Fibroblast of pulmonary artery (primary cell): ENCODE measurements at regions not wholly inside any gene's neighbourhood (a gene's known extent, or its start where the extent isn't known, plus 50 kb on each side); places are given as distances from the start of the nearest gene placed in this dataset.

Source experiments
- DNase-seq: peaks from one replicate; pipeline ENCODE4 v3.0.0-alpha.2; 2010; ENCODE audit warnings: low read depth
- H3K4me3 ChIP-seq: replicated peaks from 2 replicates; pipeline ENCODE4 v1.5.1; 2011; ENCODE audit warnings: low read depth, mild to moderate bottlenecking, control low read depth, low read length, moderate library complexity
- CTCF ChIP-seq: IDR thresholded peaks from 2 replicates; pipeline ENCODE4 v1.5.1; 2011; ENCODE audit warnings: mild to moderate bottlenecking, control low read depth, low read length, inconsistent platforms; ENCODE audit errors: missing control alignments

DNA sequence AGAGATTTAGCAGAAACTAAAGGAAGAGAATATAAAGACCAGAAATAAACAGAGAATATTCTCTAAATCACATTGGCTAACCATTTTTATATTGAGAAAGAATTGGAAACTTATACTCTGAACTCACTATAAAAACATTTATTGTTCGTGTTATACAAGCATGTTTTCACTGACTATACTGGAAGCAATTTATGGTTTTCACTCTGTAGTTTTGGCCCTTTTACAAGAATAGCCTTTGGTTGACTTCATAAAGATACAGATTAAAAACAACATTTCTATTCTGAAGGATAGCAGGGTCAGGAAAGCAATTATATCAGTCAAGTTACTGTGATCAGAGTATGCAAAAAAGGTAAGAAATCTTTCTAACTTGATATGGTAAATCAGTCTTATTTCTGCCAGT lies 965.7 kb upstream of the FAT3 start:
- DNase-seq = no peak
- H3K4me3 ChIP-seq = no peak overlapping the region
- TF ChIP-seq CTCF = no peak

DNA sequence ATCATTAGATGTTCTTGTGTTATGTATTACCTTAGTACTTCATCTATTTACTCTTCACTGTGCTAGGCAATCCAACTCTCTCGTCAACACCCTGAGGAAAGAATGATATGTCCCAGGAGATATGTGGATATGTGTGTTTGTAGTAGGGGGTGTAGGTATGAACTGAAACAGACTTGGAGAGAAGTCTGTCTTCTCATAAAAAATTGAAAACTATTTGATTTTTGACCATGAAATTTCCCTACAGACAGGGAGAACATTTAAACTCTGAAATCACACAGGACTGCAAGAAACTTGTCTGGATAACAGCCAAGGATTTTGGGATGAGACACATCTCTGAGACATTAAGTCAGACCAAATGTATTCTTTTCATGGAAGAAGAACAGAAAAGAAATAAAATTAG lies 967.0 kb upstream of the FAT3 start:
- no peak overlapping the region for H3K4me3 ChIP-seq
- TF ChIP-seq CTCF = no peak
- DNase-seq = no peak

DNA sequence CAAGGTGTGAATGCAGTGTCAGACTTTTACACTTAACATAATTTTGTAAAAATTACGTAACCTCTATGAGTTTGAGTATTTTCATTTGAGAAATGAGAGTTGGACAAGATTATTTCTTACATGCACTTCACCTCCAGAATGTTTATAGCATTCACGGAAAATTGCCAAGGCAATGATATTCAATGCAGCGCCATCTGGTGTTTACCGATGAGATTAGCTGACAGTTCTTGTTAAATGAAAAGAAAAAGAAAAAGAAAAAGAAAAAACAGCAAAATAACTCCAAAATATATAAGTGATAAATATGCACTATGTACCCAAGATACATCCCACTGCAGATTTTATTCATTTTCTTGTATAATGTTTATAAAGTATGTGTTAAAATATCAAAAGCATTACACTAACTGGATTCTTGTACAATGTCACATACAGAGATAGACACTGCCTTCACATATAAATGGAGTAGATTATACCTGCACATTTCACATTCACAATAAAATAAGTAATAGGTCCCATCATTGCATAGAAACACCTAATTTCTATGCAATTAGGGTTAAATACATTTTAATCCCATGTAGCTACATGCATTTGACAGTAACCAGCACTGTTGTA lies 976.3 kb upstream of the FAT3 start:
- peak; percentile 60 for TF ChIP-seq CTCF
- no peak overlapping the region for H3K4me3 ChIP-seq
- DNase-seq = peak; percentile 59

GRCh38 chr11:91247009-91247735 lies 977.4 kb upstream of the FAT3 start:
- DNase-seq = no peak
- no peak for TF ChIP-seq CTCF
- no peak overlapping the region for H3K4me3 ChIP-seq

DNA sequence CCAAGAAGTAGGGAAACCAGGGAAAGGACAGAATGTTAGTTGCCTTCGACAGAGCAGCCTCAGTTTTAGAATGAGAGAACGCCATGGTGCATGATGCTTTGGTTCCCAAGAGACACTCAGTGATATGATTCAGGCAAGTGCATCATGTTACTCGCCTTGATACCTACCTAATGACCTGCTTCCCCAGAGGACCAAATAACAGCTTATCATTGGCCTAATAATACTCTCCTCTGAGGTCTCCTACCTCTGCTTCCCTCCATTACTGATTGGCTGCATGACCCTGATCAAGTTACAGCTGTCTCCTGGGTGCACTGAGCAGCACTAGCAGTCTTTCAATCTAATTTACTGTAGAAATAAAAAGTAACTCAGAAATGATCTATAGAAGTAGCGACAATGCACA lies 979.7 kb upstream of the FAT3 start:
- DNase-seq = no peak
- H3K4me3 ChIP-seq = no peak overlapping the region
- TF ChIP-seq CTCF = no peak

DNA sequence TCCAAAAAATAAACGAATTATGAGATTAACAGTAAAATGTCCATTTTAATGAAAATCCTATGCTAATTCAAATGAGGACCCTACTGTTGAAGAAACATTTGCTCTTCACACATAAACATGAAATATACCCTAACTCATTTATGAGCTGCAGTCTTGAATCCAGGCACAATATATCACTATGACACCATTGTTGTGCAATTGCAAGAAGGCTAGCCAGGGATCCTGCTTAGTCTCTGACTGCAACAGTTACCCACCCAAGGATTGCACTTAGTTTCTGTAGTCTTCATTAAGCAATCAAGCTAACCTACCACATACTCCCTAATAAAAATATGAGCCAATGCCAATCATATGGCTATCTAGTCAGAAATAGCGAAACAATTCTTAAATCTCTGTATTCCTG lies 981.0 kb upstream of the FAT3 start:
- TF ChIP-seq CTCF = no peak
- H3K4me3 ChIP-seq = no peak overlapping the region
- peak; percentile 40 for DNase-seq

DNA sequence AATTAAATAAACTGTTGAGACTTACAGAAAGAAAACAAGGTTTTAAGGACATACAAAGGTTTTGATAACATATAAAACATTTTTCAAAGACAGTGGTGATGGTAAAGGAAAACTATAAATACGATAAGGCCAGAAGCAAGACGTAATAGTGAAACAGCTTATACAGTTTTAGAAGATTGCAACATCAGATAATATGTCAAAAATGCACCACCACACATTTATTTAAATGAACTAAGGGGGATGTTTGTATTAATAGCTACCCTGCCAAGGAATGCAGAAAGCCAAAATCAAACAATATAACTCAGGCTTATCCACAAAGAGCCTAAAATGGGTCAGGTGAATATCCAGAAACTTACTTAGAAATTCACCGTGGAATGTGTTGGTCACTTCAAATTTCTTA lies 981.6 kb upstream of the FAT3 start:
- H3K4me3 ChIP-seq = no peak overlapping the region
- DNase-seq = peak; percentile 14
- no peak for TF ChIP-seq CTCF
